Endothelial cell of umbilical vein (primary cell): ENCODE measurements at regions not wholly inside any gene's neighbourhood (a gene's known extent, or its start where the extent isn't known, plus 50 kb on each side); places are given as distances from the start of the nearest gene placed in this dataset.

ENCODE experiments used
- BruUV-seq: library from RNA; stranded (reverse); fragments of 400-500 nt; replicated peaks from 2 replicates; lab custom pipeline; 2021; lab: Mats Ljungman, UMichigan
- CTCF ChIA-PET: fragments of 300-600, 350-600 bp; sonication (Branson Sonifier 250); formaldehyde crosslinking; loops from one replicate; lab custom pipeline; 2021; ENCODE audit warnings: antibody characterized with exemption, inconsistent platforms; lab: Charles Lee
- POLR2A ChIA-PET: fragments of 300-600, 350-600 bp; sonication (Branson Sonifier 250); formaldehyde crosslinking; loops from one replicate; lab custom pipeline; 2021; ENCODE audit warnings: antibody characterized with exemption, inconsistent platforms; lab: Charles Lee
- DNase-seq: peaks from one replicate; pipeline ENCODE4 v3.0.0-alpha.2; 2011; ENCODE audit warnings: low read depth, low spot score
- FAIRE-seq: peaks from 2 replicates; lab custom pipeline; 2011; peaks lifted over from hg19 to GRCh38; lab: Jason Lieb, UNC
- H2AFZ ChIP-seq: 2 replicates; pipeline ENCODE4 v1.6.0; 2012; ENCODE audit warnings: low read depth, low read length, control low read depth, inconsistent platforms
- H3K27ac ChIP-seq: 2 replicates; pipeline ENCODE4 v1.5.1; 2011; ENCODE audit warnings: low read depth, mild to moderate bottlenecking, control low read depth, low read length, moderate library complexity; ENCODE audit not compliant: insufficient read depth
- H3K27me3 ChIP-seq, 2 experiments: 2 replicates each; pipeline versions ENCODE4 v1.6.0 to v1.6.1; 2011; ENCODE audit warnings: low read length in 2 of 2, mixed read lengths in 1 of 2; ENCODE audit not compliant: control insufficient read depth in 2 of 2, insufficient read depth in 2 of 2
- H3K36me3 ChIP-seq, 2 experiments: 2 replicates in 1 of 2; 3 replicates in 1 of 2; pipeline ENCODE4 v1.5.1; 2011; ENCODE audit warnings: low read length in 2 of 2, mild to moderate bottlenecking in 1 of 2, moderate library complexity in 1 of 2; ENCODE audit not compliant: control insufficient read depth in 2 of 2, insufficient read depth in 2 of 2; ENCODE audit errors: extremely low read depth in 1 of 2
- H3K4me1 ChIP-seq: 3 replicates; pipeline ENCODE4 v1.5.1; 2011; ENCODE audit warnings: mild to moderate bottlenecking, low read length; ENCODE audit not compliant: control insufficient read depth, insufficient read depth; ENCODE audit errors: extremely low read depth
- H3K4me2 ChIP-seq: 2 replicates; pipeline ENCODE4 v1.6.1; 2011; ENCODE audit warnings: low read length, control low read depth, mixed read lengths; ENCODE audit not compliant: insufficient read depth
- H3K4me3 ChIP-seq, 3 experiments: fragments of 200-600 bp in 1 of 3; sonication (generic), shearing (Covaris generic) in 1 of 3; replicated peaks in 1 of 3; 2 replicates each; pipeline ENCODE4 v1.5.1; 2011 to 2016; ENCODE audit warnings: control low read depth in 3 of 3, low read length in 3 of 3, mild to moderate bottlenecking in 2 of 3, inconsistent platforms in 1 of 3, low read depth in 1 of 3, moderate library complexity in 1 of 3; ENCODE audit not compliant: insufficient read depth in 1 of 3
- H3K79me2 ChIP-seq: 2 replicates; pipeline ENCODE4 v1.6.0; 2012; ENCODE audit warnings: low read length, inconsistent platforms; ENCODE audit not compliant: control insufficient read depth, insufficient read depth
- H3K9ac ChIP-seq: replicated peaks from 2 replicates; pipeline ENCODE3; 2011; ENCODE audit warnings: low read length, control low read depth; ENCODE audit not compliant: insufficient read depth; ENCODE audit errors: extremely low read depth
- H3K9me1 ChIP-seq: replicated peaks from 3 replicates; pipeline ENCODE4 v1.6.0; 2011; ENCODE audit warnings: mild to moderate bottlenecking, low read length; ENCODE audit not compliant: control insufficient read depth, insufficient read depth; ENCODE audit errors: extremely low read depth
- H3K9me3 ChIP-seq: replicated peaks from 2 replicates; pipeline ENCODE4 v1.5.1; 2012; ENCODE audit warnings: low read length, inconsistent platforms; ENCODE audit not compliant: control insufficient read depth, insufficient read depth
- H4K20me1 ChIP-seq: replicated peaks from 2 replicates; pipeline ENCODE3; 2011; ENCODE audit warnings: mild to moderate bottlenecking, low read length; ENCODE audit not compliant: control insufficient read depth, insufficient read depth; ENCODE audit errors: extremely low read depth
- EZH2 ChIP-seq: IDR thresholded peaks from 2 replicates; pipeline ENCODE4 v1.6.1; 2012; ENCODE audit warnings: borderline replicate concordance, low read depth, mild to moderate bottlenecking, moderate library complexity, low read length, inconsistent platforms; ENCODE audit not compliant: severe bottlenecking
- FOS ChIP-seq: IDR thresholded peaks from 2 replicates; pipeline ENCODE4 v1.6.1; 2011; ENCODE audit warnings: mild to moderate bottlenecking, low read length, moderate library complexity, borderline replicate concordance; ENCODE audit not compliant: insufficient read depth
- GATA2 ChIP-seq: IDR thresholded peaks from 2 replicates; pipeline ENCODE4 v1.7.0; 2011; ENCODE audit warnings: low read depth, mild to moderate bottlenecking, moderate library complexity, mixed read lengths, low read length; ENCODE audit not compliant: insufficient read length, insufficient read depth
- JUN ChIP-seq: IDR thresholded peaks from 2 replicates; pipeline ENCODE4 v1.6.1; 2011; ENCODE audit warnings: borderline replicate concordance, low read depth; ENCODE audit not compliant: insufficient read length, insufficient read depth
- MYC ChIP-seq: IDR thresholded peaks from one replicate; pipeline ENCODE4 v1.6.1; 2011; ENCODE audit warnings: mild to moderate bottlenecking, low read depth, low read length
- POLR2A ChIP-seq: IDR thresholded peaks from 2 replicates; pipeline ENCODE4 v1.6.1; 2012; ENCODE audit warnings: low read depth, mild to moderate bottlenecking, control low read depth, low read length
- POLR2AphosphoS5 ChIP-seq: IDR thresholded peaks from 2 replicates; pipeline ENCODE4 v1.6.1; 2012; ENCODE audit warnings: low read depth, mild to moderate bottlenecking, control low read depth, low read length, moderate library complexity; ENCODE audit not compliant: insufficient read depth
- dilution Hi-C: fragments of 300-500 bp; cut with MboI; formaldehyde crosslinking; loops from one replicate; pipeline ENCODE4 v1.15.0; 2019; ENCODE audit warnings: low sequenced_read_pairs; ENCODE audit not compliant: extremely low pct_ligation_motif_present
- intact Hi-C: fragments of 100-400 bp; cut with micrococcal nuclease; formaldehyde crosslinking; loops from one replicate; pipeline ENCODE4 v1.10.0; 2022
- TF ChIP-seq, protein P1 (sequence below), 2 donors: IDR thresholded peaks; 1 replicate in 1 of 2; 2 replicates in 1 of 2; pipeline ENCODE4 v1.5.1; 2011; ENCODE audit warnings: low read length in 2 of 2, mild to moderate bottlenecking in 2 of 2, moderate library complexity in 2 of 2, control low read depth in 1 of 2, inconsistent platforms in 1 of 2, low read depth in 1 of 2; ENCODE audit not compliant: insufficient read depth in 1 of 2; ENCODE audit errors: extremely low read depth in 1 of 2
- TF ChIP-seq, protein P2 (sequence below): IDR thresholded peaks from 2 replicates; pipeline ENCODE4 v1.6.1; 2011; ENCODE audit not compliant: insufficient read depth, insufficient read length

- H3K9ac ChIP-seq = no peak overlapping the region
- H3K9me3 ChIP-seq = peaks cover 2% of the 10 kb centered on the region
- H2AFZ ChIP-seq = no peak overlapping the region
- H3K4me3 ChIP-seq = no peak overlapping the region
- BruUV-seq = no TSS peak
- CTCF ChIA-PET = no interaction called here
- H3K27me3 ChIP-seq = no peaks in the 10 kb centered on the region
- no peak overlapping the region for H3K4me2 ChIP-seq
- H4K20me1 ChIP-seq = no peaks in the 10 kb centered on the region
- no peaks in the 10 kb centered on the region for H3K36me3 ChIP-seq
- intact Hi-C loops (no loop called here), dilution Hi-C loops (no loop called here)
- POLR2A ChIA-PET = no interaction called here
- no peak overlapping the region for H3K27ac ChIP-seq
- no peaks in the 10 kb centered on the region for H3K79me2 ChIP-seq
- H3K9me1 ChIP-seq = no peaks in the 10 kb centered on the region
- no peak for DNase-seq
- TF ChIP-seq, protein P1, sequence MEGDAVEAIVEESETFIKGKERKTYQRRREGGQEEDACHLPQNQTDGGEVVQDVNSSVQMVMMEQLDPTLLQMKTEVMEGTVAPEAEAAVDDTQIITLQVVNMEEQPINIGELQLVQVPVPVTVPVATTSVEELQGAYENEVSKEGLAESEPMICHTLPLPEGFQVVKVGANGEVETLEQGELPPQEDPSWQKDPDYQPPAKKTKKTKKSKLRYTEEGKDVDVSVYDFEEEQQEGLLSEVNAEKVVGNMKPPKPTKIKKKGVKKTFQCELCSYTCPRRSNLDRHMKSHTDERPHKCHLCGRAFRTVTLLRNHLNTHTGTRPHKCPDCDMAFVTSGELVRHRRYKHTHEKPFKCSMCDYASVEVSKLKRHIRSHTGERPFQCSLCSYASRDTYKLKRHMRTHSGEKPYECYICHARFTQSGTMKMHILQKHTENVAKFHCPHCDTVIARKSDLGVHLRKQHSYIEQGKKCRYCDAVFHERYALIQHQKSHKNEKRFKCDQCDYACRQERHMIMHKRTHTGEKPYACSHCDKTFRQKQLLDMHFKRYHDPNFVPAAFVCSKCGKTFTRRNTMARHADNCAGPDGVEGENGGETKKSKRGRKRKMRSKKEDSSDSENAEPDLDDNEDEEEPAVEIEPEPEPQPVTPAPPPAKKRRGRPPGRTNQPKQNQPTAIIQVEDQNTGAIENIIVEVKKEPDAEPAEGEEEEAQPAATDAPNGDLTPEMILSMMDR (IDR thresholded peaks at IDR 0.05; ENCODE audit: extremely low read depth in 1 of 2, insufficient read depth in 1 of 2, low read depth in 1 of 2, low read length in 2 of 2) = no peak
- no peak for TF ChIP-seq POLR2AphosphoS5
- no peak for TF ChIP-seq FOS
- TF ChIP-seq POLR2A = no peak
- no peak for TF ChIP-seq MYC
- TF ChIP-seq EZH2 = no peak
- no peak for TF ChIP-seq GATA2
- no peak for TF ChIP-seq JUN
- TF ChIP-seq, protein P2, sequence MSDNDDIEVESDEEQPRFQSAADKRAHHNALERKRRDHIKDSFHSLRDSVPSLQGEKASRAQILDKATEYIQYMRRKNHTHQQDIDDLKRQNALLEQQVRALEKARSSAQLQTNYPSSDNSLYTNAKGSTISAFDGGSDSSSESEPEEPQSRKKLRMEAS = no peak
- no peaks in the 10 kb centered on the region for H3K4me1 ChIP-seq
- FAIRE-seq = no peak
Observed at GRCh38 chr2:5057891-5058351, 634.3 kb upstream of the SOX11 start.
